ENCODE measurements at regions not wholly inside any gene's neighbourhood (a gene's known extent, or its start where the extent isn't known, plus 50 kb on each side); places are given as distances from the start of the nearest gene placed in this dataset.

GRCh38 chr1:224058303-224058702, 55.6 kb upstream of the FBXO28 start:
- TF ChIP-seq POLR2AphosphoS5 (IDR thresholded peaks at IDR 0.05; ENCODE audit: borderline replicate concordance, low read depth, low read length) (no peak), EZH2 (IDR thresholded peaks at IDR 0.05) (no peak), FOXP2 (optimal IDR thresholded peaks at IDR 0.05; ENCODE audit: control extremely low read depth, extremely low read length, insufficient read depth) (no peak)
